Psoas muscle (tissue), 7 donors: ENCODE measurements at regions not wholly inside any gene's neighbourhood (a gene's known extent, or its start where the extent isn't known, plus 50 kb on each side); places are given as distances from the start of the nearest gene placed in this dataset.

Source experiments
- ATAC-seq, 4 donors: fragments of 200-7000 bp; cut with Tn5 transposase; one replicate each; pipeline ENCODE4 v1.9.1; 2020; ENCODE audit warnings: moderate library complexity in 3 of 4, mild to moderate bottlenecking in 2 of 4
- DNase-seq, 2 donors: peaks; one replicate each; pipeline ENCODE4 v3.0.0-alpha.2; 2020
- H3K27ac ChIP-seq: fragments of 200-600 bp; one replicate; pipeline ENCODE4 v1.8.0; 2022
- H3K27me3 ChIP-seq, 3 donors: fragments of 200-600 bp in 1 of 3; one replicate each; pipeline versions ENCODE4 v1.6.1 to v1.8.0; 2013 to 2022; ENCODE audit warnings: low read length in 2 of 3, mild to moderate bottlenecking in 2 of 3, moderate library complexity in 1 of 3; ENCODE audit not compliant: insufficient read depth in 3 of 3
- H3K36me3 ChIP-seq, 2 donors: fragments of 200-600 bp in 1 of 2; one replicate each; pipeline versions ENCODE4 v1.6.1 to v1.8.0; 2013 to 2022; ENCODE audit warnings: low read depth in 1 of 2, mild to moderate bottlenecking in 1 of 2, moderate library complexity in 1 of 2; ENCODE audit not compliant: insufficient read depth in 1 of 2
- H3K4me1 ChIP-seq: fragments of 200-600 bp; one replicate; pipeline ENCODE4 v1.8.0; 2022
- H3K4me3 ChIP-seq: fragments of 200-600 bp; one replicate; pipeline ENCODE4 v1.8.0; 2022; ENCODE audit warnings: mild to moderate bottlenecking
- H3K9me3 ChIP-seq: fragments of 200-600 bp; one replicate; pipeline ENCODE4 v1.8.0; 2022
- WGBS, 3 donors: extraction: QIAGEN DNeasy Blood & Tissue Kit; methylation state at CpG; one replicate each; pipeline versions ENCODE4 v1.1.6 to v1.1.7; 2013; 5-methylcytosine and 5-hydroxymethylcytosine counted together
- intact Hi-C, 2 donors: fragments of 100-400 bp; cut with DNase I; formaldehyde crosslinking; loops; one replicate each; pipeline versions ENCODE4 v1.11.0 to v1.14.2; 2022
- TF ChIP-seq, protein P1 (sequence below): fragments of 200-600 bp; IDR thresholded peaks from one replicate; pipeline ENCODE4 v1.8.0; 2022; ENCODE audit warnings: antibody characterized with exemption
- donor health status: healthy with polysubstance abuse.
- donor health status: DM: no; HTN: no; CAD: no; lungs with moderate emphysema.
- donor health status: Bipolar disorder and iron deficiency.
- donor health status: healthy.
- donor health status: DM: yes; HTN: yes; CAD: no.
- donor health status: DM: no; HTN: no; CAD: no.
- donor health status: DM: yes; HTN: yes; CAD: no.

DNA sequence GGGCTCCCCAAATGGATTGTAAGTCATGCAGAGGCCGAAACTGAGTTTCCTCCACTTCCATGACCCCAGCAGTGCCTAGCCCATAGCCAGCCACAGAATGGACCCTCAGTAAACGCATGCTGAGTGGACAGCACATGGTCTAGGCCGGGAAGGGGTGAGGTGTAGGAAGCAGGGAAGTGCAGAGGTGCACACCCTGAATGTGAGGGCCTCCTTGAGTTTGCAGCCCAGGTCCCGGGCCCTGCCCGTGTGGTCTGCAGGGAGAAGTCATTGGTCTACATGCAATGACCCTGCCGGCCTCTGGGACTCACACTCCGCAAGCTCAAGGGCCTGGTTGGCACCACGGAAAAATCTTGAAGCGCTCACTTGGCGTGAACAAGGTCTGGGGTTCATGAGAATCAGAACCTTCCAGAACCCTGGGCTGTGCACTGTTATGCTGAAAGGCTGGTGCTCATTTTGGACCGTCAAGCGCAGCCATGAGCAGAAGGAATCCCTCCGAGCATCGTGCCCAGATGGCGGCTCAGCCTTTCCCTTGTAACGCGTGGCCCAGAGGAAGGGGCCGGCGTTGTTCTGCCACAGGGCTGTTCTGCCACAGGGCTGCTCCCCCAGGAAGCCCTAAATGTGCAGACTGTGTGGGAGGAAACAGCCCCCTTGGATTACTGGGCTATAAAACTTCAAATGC lies 66.4 kb downstream of the PSMG1 start:
- H3K4me1 ChIP-seq: peaks cover 35% of the 10 kb centered on the region
- no peak overlapping the region for H3K4me3 ChIP-seq
- TF ChIP-seq, protein P1, sequence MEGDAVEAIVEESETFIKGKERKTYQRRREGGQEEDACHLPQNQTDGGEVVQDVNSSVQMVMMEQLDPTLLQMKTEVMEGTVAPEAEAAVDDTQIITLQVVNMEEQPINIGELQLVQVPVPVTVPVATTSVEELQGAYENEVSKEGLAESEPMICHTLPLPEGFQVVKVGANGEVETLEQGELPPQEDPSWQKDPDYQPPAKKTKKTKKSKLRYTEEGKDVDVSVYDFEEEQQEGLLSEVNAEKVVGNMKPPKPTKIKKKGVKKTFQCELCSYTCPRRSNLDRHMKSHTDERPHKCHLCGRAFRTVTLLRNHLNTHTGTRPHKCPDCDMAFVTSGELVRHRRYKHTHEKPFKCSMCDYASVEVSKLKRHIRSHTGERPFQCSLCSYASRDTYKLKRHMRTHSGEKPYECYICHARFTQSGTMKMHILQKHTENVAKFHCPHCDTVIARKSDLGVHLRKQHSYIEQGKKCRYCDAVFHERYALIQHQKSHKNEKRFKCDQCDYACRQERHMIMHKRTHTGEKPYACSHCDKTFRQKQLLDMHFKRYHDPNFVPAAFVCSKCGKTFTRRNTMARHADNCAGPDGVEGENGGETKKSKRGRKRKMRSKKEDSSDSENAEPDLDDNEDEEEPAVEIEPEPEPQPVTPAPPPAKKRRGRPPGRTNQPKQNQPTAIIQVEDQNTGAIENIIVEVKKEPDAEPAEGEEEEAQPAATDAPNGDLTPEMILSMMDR: no peak
- H3K27me3 ChIP-seq: no peaks in the 10 kb centered on the region
- no peak for DNase-seq
- no peak overlapping the region for H3K27ac ChIP-seq
- WGBS, 3 donors: 92 to 96% (median 93%) methylated on average over 19 of the region's 19 CpGs
- no peaks in the 10 kb centered on the region for H3K36me3 ChIP-seq
- no peak for ATAC-seq
- intact Hi-C loops: no loop called here
- no peaks in the 10 kb centered on the region for H3K9me3 ChIP-seq

DNA sequence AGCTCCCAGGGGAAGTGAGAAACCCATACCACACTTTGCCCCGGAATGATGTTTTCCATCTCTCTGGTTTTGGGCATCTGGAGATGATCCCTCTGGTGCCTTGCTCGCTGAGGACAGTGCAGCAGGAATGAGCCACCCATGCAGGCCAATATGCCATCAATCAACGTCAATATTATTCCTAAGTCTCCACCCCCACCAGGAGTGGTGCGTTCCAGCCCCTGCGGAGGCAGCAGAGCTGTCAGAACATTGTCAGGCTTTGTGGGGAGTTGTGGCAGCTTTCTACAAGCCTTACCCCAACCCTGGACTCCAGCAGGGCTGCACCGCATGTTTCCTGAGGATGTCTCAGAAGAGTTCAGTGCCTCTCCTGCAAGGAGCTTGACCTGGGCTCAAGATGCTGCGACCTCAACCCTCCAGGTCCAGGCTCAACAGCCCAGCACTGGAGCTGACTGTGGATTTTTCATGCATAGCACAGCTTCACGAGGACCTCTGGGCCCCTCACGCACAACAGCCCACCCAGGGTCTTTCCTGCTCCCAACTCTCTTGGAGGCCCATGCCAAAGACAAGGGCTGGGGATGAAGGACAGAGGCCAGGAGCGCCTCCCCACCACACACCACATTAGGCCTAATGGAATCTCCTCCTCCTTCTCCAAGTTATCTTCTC lies 67.5 kb downstream of the PSMG1 start:
- Histone ChIP-seq H3K36me3 (no peaks in the 10 kb centered on the region), H3K4me1 (peaks cover 31% of the 10 kb centered on the region), H3K4me3 (no peak overlapping the region), H3K9me3 (no peaks in the 10 kb centered on the region), H3K27me3 (no peaks in the 10 kb centered on the region), H3K27ac (peak overlapping the region; percentile 59)
- TF ChIP-seq, protein P1: no peak
- intact Hi-C loops: no loop called here
- ATAC-seq: no peak
- no peak for DNase-seq
- WGBS, 3 donors: 77 to 94% (median 90%) methylated on average over 9 to 10 of the region's 10 CpGs

DNA sequence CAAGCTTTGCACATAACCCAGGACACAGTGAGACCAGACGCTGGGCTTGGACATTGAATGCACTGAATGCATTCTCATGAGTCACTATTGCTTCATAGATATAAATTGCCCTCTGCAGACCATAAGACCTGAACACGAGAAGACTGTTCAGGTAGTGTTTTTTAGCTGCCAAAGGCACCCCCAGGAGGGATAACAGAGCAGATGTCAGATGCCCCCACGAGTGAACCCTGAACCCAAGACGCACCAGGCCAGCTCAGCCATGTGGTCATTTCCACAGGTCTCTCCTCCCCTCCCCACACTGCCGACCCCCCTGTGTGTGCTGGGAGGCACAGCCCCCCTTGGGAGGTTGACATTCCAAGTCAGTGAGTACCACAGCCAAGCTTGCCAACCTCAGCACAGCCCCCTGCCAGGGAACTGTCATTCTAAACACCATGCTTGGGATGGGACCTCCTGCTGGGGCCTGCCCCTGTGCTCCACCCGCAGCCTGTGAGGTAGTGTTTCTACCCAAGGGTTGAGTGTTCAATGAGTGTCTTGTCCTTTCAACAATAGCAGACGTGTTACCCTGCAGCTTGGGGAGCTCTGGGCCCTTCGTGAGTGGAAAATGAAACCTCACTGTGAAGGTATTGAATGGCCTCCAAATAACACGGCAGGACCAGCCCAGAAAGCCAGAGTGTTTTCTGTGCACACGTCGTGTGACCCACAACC lies 68.2 kb downstream of the PSMG1 start:
- Histone ChIP-seq H3K4me3 (no peak overlapping the region), H3K27ac (peak overlapping the region; percentile 59), H3K27me3 (no peaks in the 10 kb centered on the region), H3K4me1 (peaks cover 31% of the 10 kb centered on the region), H3K36me3 (no peaks in the 10 kb centered on the region), H3K9me3 (no peaks in the 10 kb centered on the region)
- peak; percentile 81 to 95 (median 91) for ATAC-seq
- TF ChIP-seq, protein P1: no peak
- intact Hi-C loops: no loop called here
- DNase-seq: no peak
- 42 to 73% (median 47%) methylated on average over 11 of the region's 11 CpGs for WGBS, 3 donors

DNA sequence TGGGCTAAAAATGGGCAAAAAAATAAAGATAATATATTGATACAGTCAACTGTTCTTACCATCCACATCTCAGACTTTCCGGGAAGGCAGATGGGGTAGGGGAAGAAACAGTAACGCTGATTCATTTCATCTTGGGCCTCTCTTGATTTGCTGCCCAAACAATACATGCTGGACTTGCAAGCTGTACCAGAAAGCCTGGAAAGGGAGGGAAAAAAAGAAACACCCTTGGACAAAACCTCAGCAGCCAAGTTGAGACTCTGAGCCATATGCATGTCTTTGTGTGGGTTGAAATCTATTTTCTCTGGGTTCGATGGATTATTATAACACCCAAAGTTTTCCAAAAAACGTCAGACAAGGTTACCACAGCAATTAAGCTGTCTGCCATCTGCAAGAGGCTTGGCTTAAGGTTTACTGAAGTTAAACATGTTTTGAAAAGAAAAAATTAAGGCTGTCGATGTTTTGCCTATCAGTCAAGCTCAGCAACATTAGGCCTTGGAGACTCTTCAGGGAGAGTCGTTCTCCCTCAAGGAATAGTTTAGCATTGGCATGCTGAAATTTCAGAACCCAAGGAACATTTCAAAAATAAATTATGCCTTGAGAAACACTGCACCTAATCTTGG lies 71.2 kb downstream of the PSMG1 start:
- H3K27me3 ChIP-seq: no peaks in the 10 kb centered on the region
- ATAC-seq: no peak
- H3K9me3 ChIP-seq: no peaks in the 10 kb centered on the region
- TF ChIP-seq, protein P1: no peak
- intact Hi-C loops: no loop called here
- H3K36me3 ChIP-seq: no peaks in the 10 kb centered on the region
- peaks cover 31% of the 10 kb centered on the region for H3K4me1 ChIP-seq
- no peak overlapping the region for H3K27ac ChIP-seq
- no peak overlapping the region for H3K4me3 ChIP-seq
- DNase-seq: no peak
- WGBS, 3 donors: 33 to 64% (median 41%) methylated on average over 6 of the region's 6 CpGs
